ENCODE measurements at regions not wholly inside any gene's neighbourhood (a gene's known extent, or its start where the extent isn't known, plus 50 kb on each side); places are given as distances from the start of the nearest gene placed in this dataset.

DNA sequence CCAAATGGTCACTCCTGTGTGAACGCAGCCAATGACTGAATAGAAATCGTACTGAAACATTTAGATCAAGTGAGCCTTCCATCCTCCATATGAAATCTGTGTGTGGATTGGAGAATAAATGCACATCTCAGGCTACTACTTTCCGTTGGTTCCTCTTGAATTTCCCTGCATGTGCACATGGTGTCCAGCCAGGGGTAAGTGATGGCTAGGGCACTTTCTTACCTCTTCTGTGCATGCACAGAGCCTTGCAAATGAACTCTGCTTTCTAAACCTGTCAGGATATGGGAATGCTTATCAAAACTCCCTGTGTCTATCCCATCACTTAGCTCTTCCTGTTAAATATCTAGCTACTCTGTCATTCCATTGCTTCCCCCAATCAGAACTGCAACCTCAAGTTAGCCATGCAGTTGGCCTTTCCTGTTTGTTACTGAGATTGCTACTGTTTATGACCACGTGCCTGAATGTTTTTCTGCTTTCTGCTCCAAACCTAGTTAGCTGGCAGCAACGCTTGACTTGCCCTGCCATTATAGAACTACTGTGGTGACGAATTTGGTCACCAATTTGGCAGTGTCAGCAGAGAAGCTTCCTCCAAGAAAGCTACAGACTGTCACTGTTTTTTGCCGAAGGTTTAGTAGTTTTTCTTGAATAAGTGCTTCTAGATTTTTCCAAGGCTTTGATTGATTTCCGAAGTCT is 661.6 kb downstream of the LRRC70 start:
- TF ChIP-seq, protein P1, sequence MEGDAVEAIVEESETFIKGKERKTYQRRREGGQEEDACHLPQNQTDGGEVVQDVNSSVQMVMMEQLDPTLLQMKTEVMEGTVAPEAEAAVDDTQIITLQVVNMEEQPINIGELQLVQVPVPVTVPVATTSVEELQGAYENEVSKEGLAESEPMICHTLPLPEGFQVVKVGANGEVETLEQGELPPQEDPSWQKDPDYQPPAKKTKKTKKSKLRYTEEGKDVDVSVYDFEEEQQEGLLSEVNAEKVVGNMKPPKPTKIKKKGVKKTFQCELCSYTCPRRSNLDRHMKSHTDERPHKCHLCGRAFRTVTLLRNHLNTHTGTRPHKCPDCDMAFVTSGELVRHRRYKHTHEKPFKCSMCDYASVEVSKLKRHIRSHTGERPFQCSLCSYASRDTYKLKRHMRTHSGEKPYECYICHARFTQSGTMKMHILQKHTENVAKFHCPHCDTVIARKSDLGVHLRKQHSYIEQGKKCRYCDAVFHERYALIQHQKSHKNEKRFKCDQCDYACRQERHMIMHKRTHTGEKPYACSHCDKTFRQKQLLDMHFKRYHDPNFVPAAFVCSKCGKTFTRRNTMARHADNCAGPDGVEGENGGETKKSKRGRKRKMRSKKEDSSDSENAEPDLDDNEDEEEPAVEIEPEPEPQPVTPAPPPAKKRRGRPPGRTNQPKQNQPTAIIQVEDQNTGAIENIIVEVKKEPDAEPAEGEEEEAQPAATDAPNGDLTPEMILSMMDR (IDR thresholded peaks at IDR 0.05; ENCODE audit: poor library complexity, severe bottlenecking), result no peak
- TF ChIP-seq TAF1 (IDR thresholded peaks at IDR 0.05; ENCODE audit: low read depth) (no peak), POLR2AphosphoS5 (IDR thresholded peaks at IDR 0.05) (no peak), RAD21 (conservative IDR thresholded peaks at IDR 0.05) (no peak), MXI1 (conservative IDR thresholded peaks at IDR 0.05; ENCODE audit: poor library complexity, severe bottlenecking) (no peak)
- TF ChIP-seq, protein P2, sequence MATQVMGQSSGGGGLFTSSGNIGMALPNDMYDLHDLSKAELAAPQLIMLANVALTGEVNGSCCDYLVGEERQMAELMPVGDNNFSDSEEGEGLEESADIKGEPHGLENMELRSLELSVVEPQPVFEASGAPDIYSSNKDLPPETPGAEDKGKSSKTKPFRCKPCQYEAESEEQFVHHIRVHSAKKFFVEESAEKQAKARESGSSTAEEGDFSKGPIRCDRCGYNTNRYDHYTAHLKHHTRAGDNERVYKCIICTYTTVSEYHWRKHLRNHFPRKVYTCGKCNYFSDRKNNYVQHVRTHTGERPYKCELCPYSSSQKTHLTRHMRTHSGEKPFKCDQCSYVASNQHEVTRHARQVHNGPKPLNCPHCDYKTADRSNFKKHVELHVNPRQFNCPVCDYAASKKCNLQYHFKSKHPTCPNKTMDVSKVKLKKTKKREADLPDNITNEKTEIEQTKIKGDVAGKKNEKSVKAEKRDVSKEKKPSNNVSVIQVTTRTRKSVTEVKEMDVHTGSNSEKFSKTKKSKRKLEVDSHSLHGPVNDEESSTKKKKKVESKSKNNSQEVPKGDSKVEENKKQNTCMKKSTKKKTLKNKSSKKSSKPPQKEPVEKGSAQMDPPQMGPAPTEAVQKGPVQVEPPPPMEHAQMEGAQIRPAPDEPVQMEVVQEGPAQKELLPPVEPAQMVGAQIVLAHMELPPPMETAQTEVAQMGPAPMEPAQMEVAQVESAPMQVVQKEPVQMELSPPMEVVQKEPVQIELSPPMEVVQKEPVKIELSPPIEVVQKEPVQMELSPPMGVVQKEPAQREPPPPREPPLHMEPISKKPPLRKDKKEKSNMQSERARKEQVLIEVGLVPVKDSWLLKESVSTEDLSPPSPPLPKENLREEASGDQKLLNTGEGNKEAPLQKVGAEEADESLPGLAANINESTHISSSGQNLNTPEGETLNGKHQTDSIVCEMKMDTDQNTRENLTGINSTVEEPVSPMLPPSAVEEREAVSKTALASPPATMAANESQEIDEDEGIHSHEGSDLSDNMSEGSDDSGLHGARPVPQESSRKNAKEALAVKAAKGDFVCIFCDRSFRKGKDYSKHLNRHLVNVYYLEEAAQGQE (IDR thresholded peaks at IDR 0.05; ENCODE audit: borderline replicate concordance), result no peak
